Endothelial cell of umbilical vein (primary cell): ENCODE measurements at regions not wholly inside any gene's neighbourhood (a gene's known extent, or its start where the extent isn't known, plus 50 kb on each side); places are given as distances from the start of the nearest gene placed in this dataset.

Experiments used
- BruUV-seq: library from RNA; stranded (reverse); fragments of 400-500 nt; replicated peaks from 2 replicates; lab custom pipeline; 2021; lab: Mats Ljungman, UMichigan
- CTCF ChIA-PET: fragments of 300-600, 350-600 bp; sonication (Branson Sonifier 250); formaldehyde crosslinking; loops from one replicate; lab custom pipeline; 2021; ENCODE audit warnings: antibody characterized with exemption, inconsistent platforms; lab: Charles Lee
- POLR2A ChIA-PET: fragments of 300-600, 350-600 bp; sonication (Branson Sonifier 250); formaldehyde crosslinking; loops from one replicate; lab custom pipeline; 2021; ENCODE audit warnings: antibody characterized with exemption, inconsistent platforms; lab: Charles Lee
- DNase-seq: peaks from one replicate; pipeline ENCODE4 v3.0.0-alpha.2; 2011; ENCODE audit warnings: low read depth, low spot score
- FAIRE-seq: peaks from 2 replicates; lab custom pipeline; 2011; peaks lifted over from hg19 to GRCh38; lab: Jason Lieb, UNC
- H2AFZ ChIP-seq: 2 replicates; pipeline ENCODE4 v1.6.0; 2012; ENCODE audit warnings: low read depth, low read length, control low read depth, inconsistent platforms
- H3K27ac ChIP-seq: 2 replicates; pipeline ENCODE4 v1.5.1; 2011; ENCODE audit warnings: low read depth, mild to moderate bottlenecking, control low read depth, low read length, moderate library complexity; ENCODE audit not compliant: insufficient read depth
- H3K27me3 ChIP-seq, 2 experiments: 2 replicates each; pipeline versions ENCODE4 v1.6.0 to v1.6.1; 2011; ENCODE audit warnings: low read length in 2 of 2, mixed read lengths in 1 of 2; ENCODE audit not compliant: control insufficient read depth in 2 of 2, insufficient read depth in 2 of 2
- H3K36me3 ChIP-seq, 2 experiments: 2 replicates in 1 of 2; 3 replicates in 1 of 2; pipeline ENCODE4 v1.5.1; 2011; ENCODE audit warnings: low read length in 2 of 2, mild to moderate bottlenecking in 1 of 2, moderate library complexity in 1 of 2; ENCODE audit not compliant: control insufficient read depth in 2 of 2, insufficient read depth in 2 of 2; ENCODE audit errors: extremely low read depth in 1 of 2
- H3K4me1 ChIP-seq: 3 replicates; pipeline ENCODE4 v1.5.1; 2011; ENCODE audit warnings: mild to moderate bottlenecking, low read length; ENCODE audit not compliant: control insufficient read depth, insufficient read depth; ENCODE audit errors: extremely low read depth
- H3K4me2 ChIP-seq: 2 replicates; pipeline ENCODE4 v1.6.1; 2011; ENCODE audit warnings: low read length, control low read depth, mixed read lengths; ENCODE audit not compliant: insufficient read depth
- H3K4me3 ChIP-seq, 3 experiments: fragments of 200-600 bp in 1 of 3; sonication (generic), shearing (Covaris generic) in 1 of 3; replicated peaks in 1 of 3; 2 replicates each; pipeline ENCODE4 v1.5.1; 2011 to 2016; ENCODE audit warnings: control low read depth in 3 of 3, low read length in 3 of 3, mild to moderate bottlenecking in 2 of 3, inconsistent platforms in 1 of 3, low read depth in 1 of 3, moderate library complexity in 1 of 3; ENCODE audit not compliant: insufficient read depth in 1 of 3
- H3K79me2 ChIP-seq: 2 replicates; pipeline ENCODE4 v1.6.0; 2012; ENCODE audit warnings: low read length, inconsistent platforms; ENCODE audit not compliant: control insufficient read depth, insufficient read depth
- H3K9ac ChIP-seq: replicated peaks from 2 replicates; pipeline ENCODE3; 2011; ENCODE audit warnings: low read length, control low read depth; ENCODE audit not compliant: insufficient read depth; ENCODE audit errors: extremely low read depth
- H3K9me1 ChIP-seq: replicated peaks from 3 replicates; pipeline ENCODE4 v1.6.0; 2011; ENCODE audit warnings: mild to moderate bottlenecking, low read length; ENCODE audit not compliant: control insufficient read depth, insufficient read depth; ENCODE audit errors: extremely low read depth
- H3K9me3 ChIP-seq: replicated peaks from 2 replicates; pipeline ENCODE4 v1.5.1; 2012; ENCODE audit warnings: low read length, inconsistent platforms; ENCODE audit not compliant: control insufficient read depth, insufficient read depth
- H4K20me1 ChIP-seq: replicated peaks from 2 replicates; pipeline ENCODE3; 2011; ENCODE audit warnings: mild to moderate bottlenecking, low read length; ENCODE audit not compliant: control insufficient read depth, insufficient read depth; ENCODE audit errors: extremely low read depth
- EZH2 ChIP-seq: IDR thresholded peaks from 2 replicates; pipeline ENCODE4 v1.6.1; 2012; ENCODE audit warnings: borderline replicate concordance, low read depth, mild to moderate bottlenecking, moderate library complexity, low read length, inconsistent platforms; ENCODE audit not compliant: severe bottlenecking
- FOS ChIP-seq: IDR thresholded peaks from 2 replicates; pipeline ENCODE4 v1.6.1; 2011; ENCODE audit warnings: mild to moderate bottlenecking, low read length, moderate library complexity, borderline replicate concordance; ENCODE audit not compliant: insufficient read depth
- GATA2 ChIP-seq: IDR thresholded peaks from 2 replicates; pipeline ENCODE4 v1.7.0; 2011; ENCODE audit warnings: low read depth, mild to moderate bottlenecking, moderate library complexity, mixed read lengths, low read length; ENCODE audit not compliant: insufficient read length, insufficient read depth
- JUN ChIP-seq: IDR thresholded peaks from 2 replicates; pipeline ENCODE4 v1.6.1; 2011; ENCODE audit warnings: borderline replicate concordance, low read depth; ENCODE audit not compliant: insufficient read length, insufficient read depth
- MAX ChIP-seq: IDR thresholded peaks from 2 replicates; pipeline ENCODE4 v1.6.1; 2011; ENCODE audit not compliant: insufficient read depth, insufficient read length
- MYC ChIP-seq: IDR thresholded peaks from one replicate; pipeline ENCODE4 v1.6.1; 2011; ENCODE audit warnings: mild to moderate bottlenecking, low read depth, low read length
- POLR2A ChIP-seq: IDR thresholded peaks from 2 replicates; pipeline ENCODE4 v1.6.1; 2012; ENCODE audit warnings: low read depth, mild to moderate bottlenecking, control low read depth, low read length
- POLR2AphosphoS5 ChIP-seq: IDR thresholded peaks from 2 replicates; pipeline ENCODE4 v1.6.1; 2012; ENCODE audit warnings: low read depth, mild to moderate bottlenecking, control low read depth, low read length, moderate library complexity; ENCODE audit not compliant: insufficient read depth
- dilution Hi-C: fragments of 300-500 bp; cut with MboI; formaldehyde crosslinking; loops from one replicate; pipeline ENCODE4 v1.15.0; 2019; ENCODE audit warnings: low sequenced_read_pairs; ENCODE audit not compliant: extremely low pct_ligation_motif_present
- intact Hi-C: fragments of 100-400 bp; cut with micrococcal nuclease; formaldehyde crosslinking; loops from one replicate; pipeline ENCODE4 v1.10.0; 2022
- TF ChIP-seq, protein P1 (sequence below), 2 donors: IDR thresholded peaks; 1 replicate in 1 of 2; 2 replicates in 1 of 2; pipeline ENCODE4 v1.5.1; 2011; ENCODE audit warnings: low read length in 2 of 2, mild to moderate bottlenecking in 2 of 2, moderate library complexity in 2 of 2, control low read depth in 1 of 2, inconsistent platforms in 1 of 2, low read depth in 1 of 2; ENCODE audit not compliant: insufficient read depth in 1 of 2; ENCODE audit errors: extremely low read depth in 1 of 2

DNA sequence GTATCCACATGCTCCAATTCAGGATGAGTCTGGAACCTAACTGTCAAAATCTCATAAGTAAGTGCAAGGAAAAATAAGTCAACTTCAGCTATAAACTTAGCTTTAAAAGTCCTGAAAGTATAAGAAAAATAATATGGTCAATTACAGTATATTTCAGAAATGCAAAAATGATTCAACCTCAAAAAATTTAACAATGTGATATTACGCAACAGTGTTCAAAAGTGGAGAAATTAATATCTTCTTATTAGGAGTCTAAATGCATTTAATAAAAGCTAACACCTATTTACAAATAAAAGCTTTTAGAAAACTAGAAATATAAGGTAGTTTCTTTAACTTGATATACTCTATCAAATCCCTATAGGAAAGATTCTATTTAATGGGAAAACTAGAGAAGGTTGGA lies 111.2 kb upstream of the OPRM1 start:
- Histone ChIP-seq H3K36me3 (no peaks in the 10 kb centered on the region), H3K9ac (no peak overlapping the region), H3K9me1 (no peaks in the 10 kb centered on the region), H4K20me1 (no peaks in the 10 kb centered on the region), H2AFZ (no peak overlapping the region), H3K4me3 (no peak overlapping the region), H3K4me2 (no peak overlapping the region), H3K79me2 (no peaks in the 10 kb centered on the region), H3K9me3 (peaks cover 3% of the 10 kb centered on the region), H3K4me1 (no peaks in the 10 kb centered on the region), H3K27me3 (no peaks in the 10 kb centered on the region), H3K27ac (no peak overlapping the region)
- dilution Hi-C loops: no loop called here
- no TSS peak for BruUV-seq
- intact Hi-C loops: no loop called here
- POLR2A ChIA-PET: no interaction called here
- no peak for DNase-seq
- FAIRE-seq: no peak
- TF ChIP-seq POLR2A (no peak), FOS (no peak), MAX (no peak), POLR2AphosphoS5 (no peak), GATA2 (no peak), MYC (no peak), EZH2 (no peak), JUN (no peak)
- TF ChIP-seq, protein P1, sequence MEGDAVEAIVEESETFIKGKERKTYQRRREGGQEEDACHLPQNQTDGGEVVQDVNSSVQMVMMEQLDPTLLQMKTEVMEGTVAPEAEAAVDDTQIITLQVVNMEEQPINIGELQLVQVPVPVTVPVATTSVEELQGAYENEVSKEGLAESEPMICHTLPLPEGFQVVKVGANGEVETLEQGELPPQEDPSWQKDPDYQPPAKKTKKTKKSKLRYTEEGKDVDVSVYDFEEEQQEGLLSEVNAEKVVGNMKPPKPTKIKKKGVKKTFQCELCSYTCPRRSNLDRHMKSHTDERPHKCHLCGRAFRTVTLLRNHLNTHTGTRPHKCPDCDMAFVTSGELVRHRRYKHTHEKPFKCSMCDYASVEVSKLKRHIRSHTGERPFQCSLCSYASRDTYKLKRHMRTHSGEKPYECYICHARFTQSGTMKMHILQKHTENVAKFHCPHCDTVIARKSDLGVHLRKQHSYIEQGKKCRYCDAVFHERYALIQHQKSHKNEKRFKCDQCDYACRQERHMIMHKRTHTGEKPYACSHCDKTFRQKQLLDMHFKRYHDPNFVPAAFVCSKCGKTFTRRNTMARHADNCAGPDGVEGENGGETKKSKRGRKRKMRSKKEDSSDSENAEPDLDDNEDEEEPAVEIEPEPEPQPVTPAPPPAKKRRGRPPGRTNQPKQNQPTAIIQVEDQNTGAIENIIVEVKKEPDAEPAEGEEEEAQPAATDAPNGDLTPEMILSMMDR (IDR thresholded peaks at IDR 0.05; ENCODE audit: extremely low read depth in 1 of 2, insufficient read depth in 1 of 2, low read depth in 1 of 2, low read length in 2 of 2): no peak
- CTCF ChIA-PET: no interaction called here
